ENCODE measurements at regions not wholly inside any gene's neighbourhood (a gene's known extent, or its start where the extent isn't known, plus 50 kb on each side); places are given as distances from the start of the nearest gene placed in this dataset.

DNA sequence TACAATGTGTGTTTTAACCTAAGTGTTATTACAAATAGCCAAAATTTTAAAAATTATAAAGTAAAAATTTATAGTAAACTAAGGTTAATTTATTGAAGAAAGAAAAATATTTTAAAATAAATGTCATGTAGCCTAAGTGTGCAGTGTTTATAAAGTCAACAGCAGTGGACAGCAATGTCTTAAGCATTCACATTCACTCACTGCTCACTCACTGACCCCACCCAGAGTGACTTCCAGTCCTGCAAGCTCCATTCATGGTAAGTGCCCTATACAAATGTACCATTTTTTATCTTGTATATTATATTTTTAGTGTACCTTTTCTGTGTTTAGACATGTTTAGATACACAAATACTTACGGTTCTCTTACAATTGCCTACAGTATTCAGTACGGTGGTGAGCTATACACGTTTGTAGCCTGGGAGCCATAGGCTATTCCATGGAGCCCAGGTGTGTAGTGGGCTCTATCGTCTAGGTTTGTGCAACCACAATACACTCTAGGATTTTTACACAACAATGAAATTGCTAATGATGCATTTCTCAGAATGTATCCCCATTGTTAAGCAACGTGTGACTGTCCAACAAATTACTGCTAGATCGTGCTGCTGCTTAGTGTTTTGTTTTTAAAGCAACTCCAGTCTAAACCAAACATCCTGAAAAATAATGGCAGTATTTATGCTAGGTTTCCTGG lies 108.9 kb upstream of the NAMPT start:
- no peak for ATAC-seq
- Histone ChIP-seq H3K27ac (no peak overlapping the region), H3K4me3 (no peak overlapping the region), H3K36me3 (ENCODE audit: insufficient read depth in 1 of 2, low read depth in 1 of 2) (no peaks in the 10 kb centered on the region), H3K4me1 (no peaks in the 10 kb centered on the region), H3K9me3 (no peaks in the 10 kb centered on the region), H3K27me3 (ENCODE audit: insufficient read depth in 3 of 3, low read length in 2 of 3) (peaks cover 0 to 7% (median 0%) of the 10 kb centered on the region in 3 donors)
- 63 to 69% (median 67%) methylated on average over 6 of the region's 6 CpGs for WGBS, 3 donors
- DNase-seq, result no peak
- TF ChIP-seq, protein P1, sequence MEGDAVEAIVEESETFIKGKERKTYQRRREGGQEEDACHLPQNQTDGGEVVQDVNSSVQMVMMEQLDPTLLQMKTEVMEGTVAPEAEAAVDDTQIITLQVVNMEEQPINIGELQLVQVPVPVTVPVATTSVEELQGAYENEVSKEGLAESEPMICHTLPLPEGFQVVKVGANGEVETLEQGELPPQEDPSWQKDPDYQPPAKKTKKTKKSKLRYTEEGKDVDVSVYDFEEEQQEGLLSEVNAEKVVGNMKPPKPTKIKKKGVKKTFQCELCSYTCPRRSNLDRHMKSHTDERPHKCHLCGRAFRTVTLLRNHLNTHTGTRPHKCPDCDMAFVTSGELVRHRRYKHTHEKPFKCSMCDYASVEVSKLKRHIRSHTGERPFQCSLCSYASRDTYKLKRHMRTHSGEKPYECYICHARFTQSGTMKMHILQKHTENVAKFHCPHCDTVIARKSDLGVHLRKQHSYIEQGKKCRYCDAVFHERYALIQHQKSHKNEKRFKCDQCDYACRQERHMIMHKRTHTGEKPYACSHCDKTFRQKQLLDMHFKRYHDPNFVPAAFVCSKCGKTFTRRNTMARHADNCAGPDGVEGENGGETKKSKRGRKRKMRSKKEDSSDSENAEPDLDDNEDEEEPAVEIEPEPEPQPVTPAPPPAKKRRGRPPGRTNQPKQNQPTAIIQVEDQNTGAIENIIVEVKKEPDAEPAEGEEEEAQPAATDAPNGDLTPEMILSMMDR (IDR thresholded peaks at IDR 0.05), result no peak
- intact Hi-C loops (cut with DNase I), result no loop called here

DNA sequence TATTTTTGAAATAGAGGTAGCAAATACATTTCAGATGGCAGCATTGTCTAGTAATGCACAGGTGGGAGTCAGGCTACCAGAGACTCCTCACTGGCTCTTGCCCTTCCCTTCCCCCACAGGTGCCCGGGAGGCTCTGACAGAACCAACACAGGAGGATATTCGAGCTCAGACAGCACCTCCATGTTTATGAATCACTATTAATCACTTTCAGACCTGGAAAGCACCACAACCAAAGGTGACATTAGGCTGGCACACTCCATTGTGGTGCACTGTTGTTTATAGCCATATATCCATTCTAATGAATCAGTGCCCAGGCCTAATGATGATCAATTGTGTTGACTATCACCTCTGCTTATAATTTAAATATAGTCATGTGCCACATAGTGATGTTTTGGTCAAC lies 107.8 kb upstream of the NAMPT start:
- no peak overlapping the region for H3K4me3 ChIP-seq
- H3K27ac ChIP-seq, result no peak overlapping the region
- ATAC-seq (no peak), DNase-seq (no peak)
- TF ChIP-seq, protein P1 (IDR thresholded peaks at IDR 0.05), result no peak
- no peaks in the 10 kb centered on the region for H3K36me3 ChIP-seq (ENCODE audit: insufficient read depth in 1 of 2, low read depth in 1 of 2)
- intact Hi-C loops (cut with DNase I), result no loop called here
- WGBS, 3 donors, result 51 to 59% (median 56%) methylated on average over 2 of the region's 2 CpGs
- no peaks in the 10 kb centered on the region for H3K4me1 ChIP-seq
- H3K9me3 ChIP-seq, result no peaks in the 10 kb centered on the region
- H3K27me3 ChIP-seq (ENCODE audit: insufficient read depth in 3 of 3, low read length in 2 of 3), result peaks cover 0 to 7% (median 0%) of the 10 kb centered on the region in 3 donors

DNA sequence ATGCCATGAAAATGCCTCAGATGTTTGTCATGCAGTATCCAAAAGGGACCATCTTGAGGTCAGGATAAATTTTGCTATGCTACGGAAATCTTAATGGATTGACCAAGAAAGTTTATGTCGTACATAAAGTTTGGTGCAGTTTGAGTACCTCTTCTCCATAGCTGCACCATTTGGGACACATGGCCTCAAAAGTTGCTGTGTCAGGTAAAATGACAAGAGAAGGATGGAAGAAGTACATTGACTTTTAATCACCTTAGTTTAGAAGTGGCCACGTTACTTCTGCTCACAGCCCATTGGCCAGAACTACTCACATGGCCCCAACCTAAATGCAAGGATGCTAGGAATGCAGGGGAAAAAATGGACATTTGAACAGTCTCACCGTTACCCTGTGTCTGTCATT lies 107.4 kb upstream of the NAMPT start:
- ATAC-seq, result no peak
- H3K9me3 ChIP-seq, result no peaks in the 10 kb centered on the region
- no peak for DNase-seq
- H3K27me3 ChIP-seq (ENCODE audit: insufficient read depth in 3 of 3, low read length in 2 of 3), result peaks cover 0 to 7% (median 0%) of the 10 kb centered on the region in 3 donors
- intact Hi-C loops (cut with DNase I), result no loop called here
- TF ChIP-seq, protein P1 (IDR thresholded peaks at IDR 0.05), result no peak
- WGBS, 3 donors, result 74 to 88% (median 83%) methylated on average over 4 of the region's 4 CpGs
- H3K36me3 ChIP-seq (ENCODE audit: insufficient read depth in 1 of 2, low read depth in 1 of 2), result no peaks in the 10 kb centered on the region
- H3K4me1 ChIP-seq, result no peaks in the 10 kb centered on the region
- H3K27ac ChIP-seq, result no peak overlapping the region
- H3K4me3 ChIP-seq, result no peak overlapping the region

DNA sequence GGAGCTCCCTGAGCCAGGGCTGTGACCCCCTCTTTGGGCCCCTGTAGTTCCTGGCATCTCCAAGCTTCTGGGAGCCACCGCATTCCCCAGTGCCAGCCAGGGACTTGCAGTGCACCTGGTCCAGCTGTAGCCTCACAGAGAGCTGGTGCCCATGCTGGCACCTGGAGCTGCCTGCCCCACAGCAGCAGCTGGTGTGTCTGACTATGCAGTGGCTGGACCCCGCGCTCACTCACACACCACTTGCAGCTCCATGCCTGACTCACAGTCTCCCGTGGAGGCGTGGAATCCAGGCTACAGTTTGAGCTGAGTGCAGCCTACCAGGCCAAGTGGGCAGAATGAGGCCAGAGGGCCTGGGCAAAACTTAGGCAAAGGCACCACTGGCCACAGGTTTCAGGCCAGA lies 102.2 kb upstream of the NAMPT start:
- no peaks in the 10 kb centered on the region for H3K9me3 ChIP-seq
- 72 to 82% (median 81%) methylated on average over 5 of the region's 5 CpGs for WGBS, 3 donors
- no peaks in the 10 kb centered on the region for H3K27me3 ChIP-seq (ENCODE audit: insufficient read depth in 3 of 3, low read length in 2 of 3)
- no peak overlapping the region for H3K4me3 ChIP-seq
- TF ChIP-seq, protein P1 (IDR thresholded peaks at IDR 0.05), result no peak
- H3K27ac ChIP-seq, result no peak overlapping the region
- H3K4me1 ChIP-seq, result no peaks in the 10 kb centered on the region
- H3K36me3 ChIP-seq (ENCODE audit: insufficient read depth in 1 of 2, low read depth in 1 of 2), result no peaks in the 10 kb centered on the region
- intact Hi-C loops (cut with DNase I), result no loop called here
- no peak for DNase-seq
- ATAC-seq, result no peak

DNA sequence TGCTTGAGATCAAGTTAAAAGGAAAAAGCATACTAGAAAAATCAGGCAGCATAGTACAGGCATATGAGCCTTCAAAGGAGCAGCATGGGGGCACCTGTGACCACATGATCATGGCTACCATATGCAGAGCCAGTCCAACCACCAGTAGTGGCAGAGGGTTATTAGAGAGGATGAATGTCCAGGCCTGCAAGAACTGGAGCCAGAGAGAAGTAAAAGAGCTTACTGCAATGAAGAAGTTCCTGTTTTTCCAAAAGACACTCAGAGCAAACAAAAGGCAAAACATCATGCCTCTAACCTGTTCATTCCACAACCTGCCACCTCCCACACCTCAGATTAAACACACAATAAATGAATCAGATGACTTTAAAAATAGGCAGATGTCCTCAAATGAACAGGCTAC lies 99.6 kb upstream of the NAMPT start:
- TF ChIP-seq, protein P1 (IDR thresholded peaks at IDR 0.05), result no peak
- no peak for DNase-seq
- no peaks in the 10 kb centered on the region for H3K36me3 ChIP-seq (ENCODE audit: insufficient read depth in 1 of 2, low read depth in 1 of 2)
- H3K4me3 ChIP-seq, result no peak overlapping the region
- no peaks in the 10 kb centered on the region for H3K27me3 ChIP-seq (ENCODE audit: insufficient read depth in 3 of 3, low read length in 2 of 3)
- no peaks in the 10 kb centered on the region for H3K9me3 ChIP-seq
- H3K4me1 ChIP-seq, result no peaks in the 10 kb centered on the region
- intact Hi-C loops (cut with DNase I), result no loop called here
- no peak for ATAC-seq
- H3K27ac ChIP-seq, result no peak overlapping the region
